Transverse colon (tissue), 4 donors: ENCODE measurements at regions not wholly inside any gene's neighbourhood (a gene's known extent, or its start where the extent isn't known, plus 50 kb on each side); places are given as distances from the start of the nearest gene placed in this dataset.

Experiments
- DNase-seq: peaks from one replicate; pipeline ENCODE4 v3.0.0-alpha.2; 2019
- H3K27ac ChIP-seq, 4 donors: fragments of 200-600 bp; sonication (generic); 2 replicates each; pipeline ENCODE4 v1.5.1; 2016 to 2018; ENCODE audit warnings: inconsistent platforms in 4 of 4
- H3K27me3 ChIP-seq: fragments of 200-600 bp; sonication (generic); 2 replicates; pipeline ENCODE4 v1.5.1; 2017; ENCODE audit warnings: inconsistent platforms
- H3K36me3 ChIP-seq, 4 donors: fragments of 200-600 bp; sonication (generic); 2 replicates each; pipeline ENCODE4 v1.5.1; 2017 to 2019; ENCODE audit warnings: inconsistent platforms in 4 of 4
- H3K4me1 ChIP-seq, 4 donors: fragments of 200-600 bp; sonication (generic); 2 replicates each; pipeline ENCODE4 v1.5.1; 2017 to 2020; ENCODE audit warnings: inconsistent platforms in 4 of 4
- H3K4me3 ChIP-seq, 4 donors: fragments of 200-600 bp; sonication (generic); 1 replicate in 1 of 4; 2 replicates in 3 of 4; pipeline versions ENCODE4 v1.5.1 to v1.6.1; 2017 to 2019; ENCODE audit warnings: inconsistent platforms in 4 of 4
- H3K9me3 ChIP-seq, 2 donors: fragments of 200-600 bp; sonication (generic); 2 replicates each; pipeline ENCODE4 v1.5.1; 2017 to 2019; ENCODE audit warnings: inconsistent platforms in 2 of 2
- CTCF ChIP-seq, 5 experiments: fragments of 200-600 bp in 3 of 5; fragments of 450-650 bp in 2 of 5; sonication (generic) in 3 of 5; IDR thresholded peaks; 1 replicate in 2 of 5; 2 replicates in 3 of 5; pipeline ENCODE4 v1.5.1; 2016 to 2017; ENCODE audit warnings: antibody characterized with exemption in 5 of 5, inconsistent platforms in 3 of 5, mild to moderate bottlenecking in 2 of 5, moderate library complexity in 1 of 5
- EP300 ChIP-seq: sonication (generic); formaldehyde crosslinking; IDR thresholded peaks from one replicate; pipeline ENCODE4 v1.6.1; 2017; ENCODE audit warnings: antibody characterized with exemption, low read depth
- POLR2A ChIP-seq: fragments of 450-650 bp; IDR thresholded peaks from one replicate; pipeline ENCODE4 v1.6.1; 2016; ENCODE audit warnings: antibody characterized with exemption, mild to moderate bottlenecking, moderate library complexity
- POLR2AphosphoS5 ChIP-seq, 3 donors: sonication (generic); formaldehyde crosslinking; IDR thresholded peaks; one replicate each; pipeline ENCODE4 v1.6.1; 2016; ENCODE audit warnings: antibody characterized with exemption in 3 of 3
- WGBS, 2 donors: methylation state at CpG; one replicate each; pipeline ENCODE4 v1.1.5; 2018; ENCODE audit warnings: low coverage in 1 of 2; 5-methylcytosine and 5-hydroxymethylcytosine counted together
- in situ Hi-C, 4 donors: fragments of 200-750 bp; cut with MboI; loops; one replicate each; pipeline versions ENCODE4 v1.15.0 to v1.15.1; 2017; ENCODE audit warnings: low sequenced_read_pairs in 3 of 4, low pct_ligation_motif_present in 1 of 4, low pct_unique_long_range_greater_than_20kb in 1 of 4
- intact Hi-C: fragments of 100-400 bp; cut with DNase I; formaldehyde crosslinking; loops from one replicate; pipeline ENCODE4 v1.15.1; 2023; ENCODE audit warnings: low total_unique reads

- no peak overlapping the region for H3K4me3 ChIP-seq
- H3K36me3 ChIP-seq = no peaks in the 10 kb centered on the region
- H3K27me3 ChIP-seq = no peaks in the 10 kb centered on the region
- TF ChIP-seq EP300 (no peak), POLR2A (no peak), CTCF (IDR thresholded peaks at IDR 0.05) (no peak), POLR2AphosphoS5 (IDR thresholded peaks at IDR 0.05) (no peak)
- no peaks in the 10 kb centered on the region for H3K4me1 ChIP-seq
- no peaks in the 10 kb centered on the region for H3K9me3 ChIP-seq
- no peak for DNase-seq
- H3K27ac ChIP-seq = no peak overlapping the region
- in situ Hi-C loops (no loop called here), intact Hi-C loops (no loop called here)
- WGBS, 2 donors = 62 to 72% methylated on average over 2 of the region's 2 CpGs
Observed at GRCh38 chr6:79814940-79815339, 132.4 kb downstream of the ELOVL4 start.

- no peak overlapping the region for H3K4me3 ChIP-seq
- no peaks in the 10 kb centered on the region for H3K36me3 ChIP-seq
- DNase-seq = peak; percentile 62
- in situ Hi-C loops (no loop called here), intact Hi-C loops (no loop called here)
- no peaks in the 10 kb centered on the region for H3K27me3 ChIP-seq
- no peak for TF ChIP-seq POLR2AphosphoS5 (IDR thresholded peaks at IDR 0.05)
- no peak for TF ChIP-seq POLR2A
- peak; percentile 72 to 85 (median 82) for TF ChIP-seq CTCF (IDR thresholded peaks at IDR 0.05)
- TF ChIP-seq EP300 = no peak
- H3K9me3 ChIP-seq = no peaks in the 10 kb centered on the region
- H3K4me1 ChIP-seq = no peaks in the 10 kb centered on the region
- 16 to 18% methylated on average over 4 of the region's 4 CpGs for WGBS, 2 donors
- H3K27ac ChIP-seq = no peak overlapping the region
Observed at GRCh38 chr6:79813854-79814709, 133.3 kb downstream of the ELOVL4 start.

- Histone ChIP-seq H3K9me3 (no peaks in the 10 kb centered on the region), H3K36me3 (no peaks in the 10 kb centered on the region), H3K4me1 (no peaks in the 10 kb centered on the region), H3K27me3 (no peaks in the 10 kb centered on the region), H3K27ac (no peak overlapping the region), H3K4me3 (no peak overlapping the region)
- intact Hi-C loops (no loop called here), in situ Hi-C loops (no loop called here)
- TF ChIP-seq EP300 (no peak), POLR2AphosphoS5 (IDR thresholded peaks at IDR 0.05) (no peak), POLR2A (no peak), CTCF (IDR thresholded peaks at IDR 0.05) (no peak)
- 79 to 93% methylated on average over 2 of the region's 2 CpGs for WGBS, 2 donors
- no peak for DNase-seq
Observed at GRCh38 chr6:79813143-79813850, 134.1 kb downstream of the ELOVL4 start.

GRCh38 chr6:79812195-79812594, 135.2 kb downstream of the ELOVL4 start:
- no peaks in the 10 kb centered on the region for H3K27me3 ChIP-seq
- no peak overlapping the region for H3K4me3 ChIP-seq
- intact Hi-C loops (no loop called here), in situ Hi-C loops (no loop called here)
- DNase-seq = no peak
- no peak overlapping the region for H3K27ac ChIP-seq
- TF ChIP-seq POLR2AphosphoS5 (IDR thresholded peaks at IDR 0.05) (no peak), POLR2A (no peak), EP300 (no peak)
- WGBS, 2 donors = 84 to 86% methylated on average over 5 to 8 of the region's 8 CpGs
- no peaks in the 10 kb centered on the region for H3K4me1 ChIP-seq
- H3K9me3 ChIP-seq = no peaks in the 10 kb centered on the region
- no peaks in the 10 kb centered on the region for H3K36me3 ChIP-seq
